HEK293T (cell line): ENCODE measurements at regions not wholly inside any gene's neighbourhood (a gene's known extent, or its start where the extent isn't known, plus 50 kb on each side); places are given as distances from the start of the nearest gene placed in this dataset.
A peak's percentile ranks its signal among the peaks of the same experiment; 100 is the strongest.
"Not testable (repeated sequence)": the region's sequence is repeated elsewhere in the genome, so short reads cannot be mapped to it uniquely, and the experiment has no call there.

Experiments used
- CTCF ChIA-PET: fragments of 350-600 bp; formaldehyde crosslinking; extraction: SDS; loops from one replicate; lab custom pipeline; 2021; ENCODE audit warnings: antibody characterized with exemption, inconsistent platforms; lab: Yijun Ruan, JAX
- POLR2A ChIA-PET: fragments of 350-600 bp; formaldehyde crosslinking; extraction: SDS; loops from one replicate; lab custom pipeline; 2020; ENCODE audit warnings: antibody characterized with exemption, inconsistent platforms; lab: Yijun Ruan, JAX
- DNase-seq: peaks from one replicate; pipeline ENCODE4 v3.0.0; 2012; ENCODE audit warnings: mixed read lengths; ENCODE audit errors: extremely low spot score
- ARNT ChIP-seq: fragments of 450-650 bp; IDR thresholded peaks from 2 replicates; pipeline ENCODE4 v1.6.1; 2017; ENCODE audit warnings: mild to moderate bottlenecking
- BHLHE40 ChIP-seq: fragments of 450-650 bp; IDR thresholded peaks from 2 replicates; pipeline ENCODE4 v1.6.1; 2016; ENCODE audit warnings: mild to moderate bottlenecking, moderate library complexity, borderline replicate concordance
- CTBP1 ChIP-seq: fragments of 450-650 bp; IDR thresholded peaks from 2 replicates; pipeline ENCODE4 v1.6.1; 2016; ENCODE audit warnings: borderline replicate concordance
- ELF4 ChIP-seq: fragments of 450-650 bp; IDR thresholded peaks from 2 replicates; pipeline ENCODE4 v1.6.1; 2017; ENCODE audit warnings: antibody characterized with exemption
- FOXA1 ChIP-seq: fragments of 450-650 bp; IDR thresholded peaks from 2 replicates; pipeline ENCODE4 v1.6.1; 2016; ENCODE audit warnings: mild to moderate bottlenecking
- FOXK2 ChIP-seq: fragments of 450-650 bp; IDR thresholded peaks from 2 replicates; pipeline ENCODE4 v1.6.1; 2016; ENCODE audit warnings: mild to moderate bottlenecking
- FOXM1 ChIP-seq: fragments of 450-650 bp; IDR thresholded peaks from 2 replicates; pipeline ENCODE4 v1.6.1; 2017; ENCODE audit warnings: mild to moderate bottlenecking, borderline replicate concordance
- HDGF ChIP-seq: fragments of 450-650 bp; IDR thresholded peaks from 2 replicates; pipeline ENCODE4 v1.6.1; 2017; ENCODE audit warnings: antibody characterized with exemption, borderline replicate concordance
- L3MBTL2 ChIP-seq: fragments of 450-650 bp; conservative IDR thresholded peaks from 2 replicates; pipeline ENCODE4 v1.6.1; 2016; ENCODE audit warnings: mild to moderate bottlenecking
- LEF1 ChIP-seq: fragments of 450-650 bp; IDR thresholded peaks from 2 replicates; pipeline ENCODE4 v1.6.1; 2017; ENCODE audit warnings: mild to moderate bottlenecking, borderline replicate concordance
- NFRKB ChIP-seq: fragments of 450-650 bp; IDR thresholded peaks from 2 replicates; pipeline ENCODE4 v1.6.1; 2016; ENCODE audit warnings: mild to moderate bottlenecking, moderate library complexity
- SP1 ChIP-seq: fragments of 450-650 bp; IDR thresholded peaks from 2 replicates; pipeline ENCODE4 v1.6.1; 2017
- SUZ12 ChIP-seq: fragments of 450-650 bp; IDR thresholded peaks from 2 replicates; pipeline ENCODE4 v1.6.1; 2016; ENCODE audit warnings: mild to moderate bottlenecking
- TARDBP ChIP-seq: fragments of 450-650 bp; IDR thresholded peaks from 2 replicates; pipeline ENCODE4 v1.6.1; 2016
- ZNF384 ChIP-seq: fragments of 450-650 bp; IDR thresholded peaks from 2 replicates; pipeline ENCODE4 v1.6.1; 2016
- TF ChIP-seq, protein P1 (sequence below): fragments of 450-650 bp; IDR thresholded peaks from 2 replicates; pipeline ENCODE4 v1.6.1; 2016

DNA sequence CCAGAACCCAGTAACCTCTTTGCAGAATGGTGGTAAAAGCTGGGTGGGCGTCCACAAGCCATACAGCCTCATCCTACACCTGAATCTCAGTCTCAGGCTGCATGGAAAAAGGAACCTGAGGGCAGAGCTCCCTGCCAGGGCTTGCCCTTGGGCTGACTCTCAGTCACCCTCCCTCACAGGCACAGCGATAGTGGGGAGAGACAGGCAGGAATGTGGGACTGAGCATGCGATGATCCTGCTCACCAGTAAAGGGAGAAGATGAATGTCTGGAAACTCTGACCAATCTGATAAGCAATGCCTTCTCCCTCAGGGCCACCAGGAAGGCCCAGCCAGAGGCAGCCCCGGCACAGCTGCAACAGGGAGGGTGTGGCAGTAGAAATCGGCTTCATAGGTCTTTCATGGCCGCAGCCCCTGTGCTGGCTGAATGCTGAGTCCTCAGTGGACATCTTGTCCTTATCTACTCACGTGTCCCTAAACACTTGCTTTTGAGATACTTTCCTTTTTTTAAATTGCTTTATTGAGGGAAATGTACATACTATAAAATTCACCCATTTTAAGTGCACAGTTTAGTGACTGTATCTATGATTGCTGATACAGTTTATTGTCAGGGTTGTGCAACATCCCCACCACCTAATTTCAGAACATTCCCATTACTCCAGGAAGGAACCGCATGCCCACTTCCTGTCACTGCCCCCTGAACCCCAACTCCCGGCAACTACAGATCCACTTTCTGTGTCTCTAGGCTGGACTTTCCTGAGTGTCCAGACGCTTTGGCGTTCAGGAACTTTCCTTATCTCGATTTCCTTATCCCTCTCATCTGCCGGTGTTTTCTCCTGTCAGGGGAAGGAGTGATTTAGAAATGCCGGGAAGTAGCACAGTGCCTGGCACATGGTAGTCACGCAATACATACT lies 258.1 kb downstream of the PCNX1 start:
- no peak for DNase-seq
- TF ChIP-seq ELF4 (no peak), FOXK2 (no peak), L3MBTL2 (no peak), LEF1 (no peak), CTBP1 (no peak), TARDBP (no peak)
- ChIA-PET POLR2A (interaction anchor here (1.7 kb wide), 1 partner anchor 156 kb away, joined by 4 read pairs; the partner anchor contains the start of gene SIPA1L1), CTCF (no interaction called here)

DNA sequence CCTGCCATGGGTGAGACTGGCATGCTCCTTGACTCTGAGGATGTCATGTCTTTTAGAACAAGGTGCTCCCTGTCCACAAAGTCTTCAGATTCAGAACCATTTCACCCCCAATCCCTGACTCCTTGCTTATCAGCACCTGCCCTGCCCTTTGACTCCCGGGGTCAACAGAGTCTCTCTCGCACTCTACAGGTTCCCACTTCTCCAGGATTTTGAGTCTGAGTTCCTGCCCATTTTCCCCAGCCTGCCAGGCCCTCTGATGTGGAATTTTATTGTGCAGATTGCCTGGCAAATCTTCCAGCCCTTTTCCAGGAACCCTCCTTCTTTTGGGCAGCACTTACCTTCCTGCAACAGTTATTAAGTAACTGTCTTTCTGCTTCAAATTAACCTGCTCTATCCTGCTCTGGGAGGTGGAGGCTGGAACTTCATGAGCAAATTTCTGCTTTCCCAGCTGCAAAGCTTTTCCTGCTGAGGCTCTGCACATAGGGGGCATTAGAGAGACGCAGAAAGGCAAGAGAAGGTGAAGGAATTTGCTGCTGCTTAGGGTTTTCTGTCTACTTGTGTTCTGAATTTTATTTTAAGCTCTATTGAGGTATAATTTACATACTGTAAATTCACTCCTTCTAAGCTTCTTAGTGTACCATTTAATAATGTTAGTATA lies 259.1 kb downstream of the PCNX1 start:
- peak; percentile 55 for DNase-seq
- ChIA-PET POLR2A (no interaction called here), CTCF (interaction anchor here (0.6 to 1.2 kb wide), 7 partner anchors 9 to 579 kb away, joined by 3 to 5 read pairs (median 3); no protein-coding TSS in a partner anchor)
- TF ChIP-seq BHLHE40 = no peak
- TF ChIP-seq SUZ12 = no peak
- no peak for TF ChIP-seq CTBP1
- no peak for TF ChIP-seq ELF4
- TF ChIP-seq HDGF = no peak
- no peak for TF ChIP-seq FOXA1
- no peak for TF ChIP-seq FOXK2
- TF ChIP-seq L3MBTL2 = no peak
- TF ChIP-seq SP1 = no peak
- no peak for TF ChIP-seq TARDBP
- TF ChIP-seq LEF1 = no peak

DNA sequence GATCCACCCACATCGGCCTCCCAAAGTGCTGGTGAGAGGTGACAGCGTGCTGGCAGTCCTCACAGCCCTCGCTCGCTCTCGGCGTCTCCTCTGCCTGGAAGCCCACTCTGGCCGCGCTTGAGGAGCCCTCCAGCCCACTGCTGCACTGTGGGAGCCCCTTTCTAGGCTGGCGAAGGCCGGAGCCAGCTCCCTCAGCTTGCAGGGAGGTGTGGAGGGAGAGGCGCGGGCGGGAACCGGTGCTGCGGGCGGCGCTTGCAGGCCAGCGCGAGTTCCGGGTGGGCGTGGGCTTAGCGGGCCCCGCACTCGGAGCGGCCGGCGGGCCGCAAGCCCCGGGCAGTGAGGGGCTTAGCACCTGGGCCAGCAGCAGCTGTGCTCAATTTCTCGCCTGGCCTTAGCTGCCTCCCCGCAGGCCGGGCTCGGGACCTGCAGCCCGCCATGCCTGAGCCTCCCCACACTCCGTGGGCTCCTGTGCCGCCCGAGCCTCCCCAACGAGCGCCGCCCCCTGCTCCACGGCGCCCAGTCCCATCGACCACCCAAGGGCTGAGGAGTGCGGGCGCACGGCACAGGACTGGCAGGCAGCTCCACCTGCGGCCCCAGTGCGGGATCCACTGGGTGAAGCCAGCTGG lies 260.2 kb downstream of the PCNX1 start:
- DNase-seq, POLR2A ChIA-PET: not testable (repeated sequence)
- CTCF ChIA-PET = interaction anchor here (0.6 to 1.1 kb wide), 2 partner anchors 30 to 84 kb away, joined by 3 to 4 read pairs; no protein-coding TSS in a partner anchor

DNA sequence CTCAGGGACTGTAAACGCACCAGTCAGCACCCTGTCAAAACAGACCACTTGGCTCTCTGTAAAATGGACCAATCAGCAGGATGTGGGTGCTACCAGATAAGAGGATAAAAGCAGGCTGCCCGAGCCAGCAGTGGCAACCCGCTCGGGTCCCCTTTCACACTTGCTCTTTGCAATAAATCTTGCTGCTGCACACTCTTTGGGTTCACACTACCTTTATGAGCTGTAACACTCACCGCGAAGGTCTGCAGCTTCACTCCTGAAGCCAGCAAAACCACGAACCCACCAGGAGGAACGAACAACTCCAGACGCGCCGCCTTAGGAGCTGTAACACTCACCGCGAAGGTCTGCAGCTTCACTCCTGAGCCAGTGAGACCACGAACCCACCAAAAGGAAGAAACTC lies 260.9 kb downstream of the PCNX1 start:
- CTCF ChIA-PET = interaction anchor here (0.6 kb wide), 1 partner anchor 83 kb away, joined by 4 read pairs; no protein-coding TSS in a partner anchor
- POLR2A ChIA-PET, DNase-seq: not testable (repeated sequence)

DNA sequence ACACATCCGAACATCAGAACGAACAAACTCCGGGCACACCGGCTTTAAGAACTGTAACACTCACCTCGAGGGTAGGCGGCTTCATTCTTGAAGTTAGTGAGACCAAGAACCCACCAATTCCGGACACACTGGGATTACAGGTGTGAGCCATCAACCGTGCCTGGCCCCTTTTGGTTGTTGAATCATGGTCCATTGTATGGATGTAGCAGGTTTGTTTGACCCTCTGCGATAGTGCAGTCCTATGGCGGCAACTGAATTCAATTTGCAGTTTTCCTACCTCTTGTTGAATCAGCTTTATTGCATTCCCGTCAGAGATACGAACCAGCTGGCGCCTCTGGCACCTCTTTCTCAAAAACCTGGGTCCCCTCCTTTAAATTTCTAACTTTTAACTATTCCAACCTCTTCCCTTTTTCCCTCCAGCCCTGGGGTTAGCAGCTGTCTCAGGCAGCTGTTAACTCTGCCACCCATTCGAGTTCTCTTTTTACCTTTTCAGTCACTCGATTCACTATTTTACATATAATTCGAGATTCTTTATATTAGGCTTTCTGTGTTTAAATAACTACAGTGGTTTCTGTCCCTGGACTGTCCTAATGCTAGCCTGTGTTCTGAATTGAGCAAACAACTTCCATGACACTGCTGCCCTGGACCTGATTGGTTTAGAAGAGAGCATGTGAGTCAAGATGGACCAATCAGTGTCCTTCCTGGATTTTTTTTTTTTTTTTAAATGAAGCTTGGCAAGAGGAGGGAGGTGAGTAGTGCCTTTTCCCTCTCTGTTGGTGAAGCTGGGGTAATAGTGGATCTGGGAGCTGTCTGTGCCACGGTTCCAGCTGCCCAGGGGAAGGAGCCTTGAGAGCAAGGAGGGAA lies 261.5 kb downstream of the PCNX1 start:
- TF ChIP-seq SUZ12 = no peak
- 0 out of 2 replicates have a peak, but pooled peaks have one; percentile 23 for TF ChIP-seq ZNF384
- POLR2A ChIA-PET = no interaction called here
- CTCF ChIA-PET = no interaction called here
- DNase-seq = no peak

DNA sequence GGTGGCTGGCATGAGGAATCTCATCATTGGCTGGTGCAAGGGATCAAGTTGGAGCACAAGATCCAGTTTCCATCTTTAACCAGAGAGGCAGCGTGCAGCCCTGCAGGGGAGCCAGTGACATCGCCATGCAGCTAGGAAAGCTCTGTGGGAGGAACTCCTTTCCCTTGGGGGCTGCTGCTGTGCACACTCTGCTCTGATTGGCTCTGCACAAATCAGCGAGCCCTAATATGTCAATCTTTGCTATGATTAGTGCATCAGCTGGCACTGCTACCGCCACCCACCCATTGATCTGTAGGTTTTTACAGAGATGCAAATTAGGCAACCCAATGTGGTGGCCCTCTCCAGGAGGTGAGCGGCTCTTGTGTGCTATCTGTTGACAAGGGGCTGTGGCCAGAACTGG lies 262.6 kb downstream of the PCNX1 start:
- ChIA-PET CTCF (interaction anchor here (0.6 kb wide), 1 partner anchor 31 kb away, joined by 3 read pairs; no protein-coding TSS in a partner anchor), POLR2A (no interaction called here)

DNA sequence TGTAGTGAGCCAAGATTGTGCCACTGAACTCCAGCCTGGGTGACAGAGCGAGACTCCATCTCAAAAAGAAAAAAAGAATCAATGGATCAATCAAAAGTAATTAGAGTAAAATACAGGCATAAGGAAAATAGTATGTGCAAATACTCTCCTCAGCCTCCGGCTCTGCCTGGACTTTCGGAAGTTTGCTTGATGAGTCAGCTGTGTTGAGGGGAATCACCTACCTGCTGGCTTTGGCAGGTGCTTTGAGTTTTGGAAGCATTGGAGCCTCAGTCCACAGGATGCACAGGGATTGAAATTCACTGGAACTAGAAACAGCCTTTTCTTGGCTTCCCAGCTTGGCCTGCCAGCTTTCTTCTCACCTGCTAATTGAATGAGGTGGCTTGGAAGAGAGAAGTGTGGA lies 268.2 kb downstream of the PCNX1 start:
- ChIA-PET POLR2A (no interaction called here), CTCF (interaction anchor here (0.6 to 1.1 kb wide), 2 partner anchors 9 to 39 kb away, joined by 3 to 9 read pairs; no protein-coding TSS in a partner anchor)
- DNase-seq = no peak
- TF ChIP-seq ZNF384 (no peak), HDGF (no peak), BHLHE40 (no peak), FOXM1 (no peak), ELF4 (no peak), FOXK2 (no peak), TARDBP (no peak), NFRKB (no peak), FOXA1 (no peak), ARNT (no peak), LEF1 (no peak), SP1 (no peak), CTBP1 (no peak)
- TF ChIP-seq, protein P1, sequence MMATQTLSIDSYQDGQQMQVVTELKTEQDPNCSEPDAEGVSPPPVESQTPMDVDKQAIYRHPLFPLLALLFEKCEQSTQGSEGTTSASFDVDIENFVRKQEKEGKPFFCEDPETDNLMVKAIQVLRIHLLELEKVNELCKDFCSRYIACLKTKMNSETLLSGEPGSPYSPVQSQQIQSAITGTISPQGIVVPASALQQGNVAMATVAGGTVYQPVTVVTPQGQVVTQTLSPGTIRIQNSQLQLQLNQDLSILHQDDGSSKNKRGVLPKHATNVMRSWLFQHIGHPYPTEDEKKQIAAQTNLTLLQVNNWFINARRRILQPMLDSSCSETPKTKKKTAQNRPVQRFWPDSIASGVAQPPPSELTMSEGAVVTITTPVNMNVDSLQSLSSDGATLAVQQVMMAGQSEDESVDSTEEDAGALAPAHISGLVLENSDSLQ = no peak

More for the DNA sequence above, 262.6 kb downstream of the PCNX1 start:
- DNase-seq = no peak
- TF ChIP-seq LEF1 (no peak), ARNT (no peak), TARDBP (no peak), FOXM1 (no peak), SP1 (no peak), HDGF (no peak), BHLHE40 (no peak), FOXK2 (no peak)
